ENCODE measurements at regions not wholly inside any gene's neighbourhood (a gene's known extent, or its start where the extent isn't known, plus 50 kb on each side); places are given as distances from the start of the nearest gene placed in this dataset.

GRCh38 chr18:1294229-1294628, 389.6 kb downstream of the ADCYAP1 start:
- no peak for DNase-seq
- no peaks in the 10 kb centered on the region; the same call in 1 of the 2 replicates for H3K9me3 ChIP-seq (replicated peaks; ENCODE audit: insufficient read depth, low read length)
- H3K27ac ChIP-seq (ENCODE audit: low read length): no peak overlapping the region
- H3K36me3 ChIP-seq (replicated peaks; ENCODE audit: insufficient read depth, low read length): no peaks in the 10 kb centered on the region
- H2AFZ ChIP-seq (ENCODE audit: low read length): no peak overlapping the region
- H3K4me3 ChIP-seq (ENCODE audit: low read length): no peak overlapping the region
- H3K27me3 ChIP-seq (replicated peaks; ENCODE audit: insufficient read depth, low read length): no peaks in the 10 kb centered on the region
- TF ChIP-seq EZH2phosphoT487 (IDR thresholded peaks at IDR 0.05; ENCODE audit: low read length) (no peak), CTCF (IDR thresholded peaks at IDR 0.05; ENCODE audit: low read length) (no peak), EZH2 (optimal IDR thresholded peaks at IDR 0.05; ENCODE audit: low read depth, low read length) (no peak)
- H3K4me2 ChIP-seq (ENCODE audit: low read depth, low read length): no peak overlapping the region
- H4K20me1 ChIP-seq (ENCODE audit: insufficient read depth, low read length): no peaks in the 10 kb centered on the region
- no peak overlapping the region for H3K9ac ChIP-seq (ENCODE audit: low read length)
- no peaks in the 10 kb centered on the region for H3F3A ChIP-seq (ENCODE audit: insufficient read depth, low read length)
- H3K4me1 ChIP-seq (ENCODE audit: low read length): no peaks in the 10 kb centered on the region
- H3K79me2 ChIP-seq (ENCODE audit: low read length): no peaks in the 10 kb centered on the region
- no peaks in the 10 kb centered on the region for H3K9me2 ChIP-seq (replicated peaks; ENCODE audit: insufficient read depth, low read length)

- Histone ChIP-seq H3K4me3 (ENCODE audit: low read length) (no peak overlapping the region), H3K36me3 (replicated peaks; ENCODE audit: insufficient read depth, low read length) (no peaks in the 10 kb centered on the region), H3K4me2 (ENCODE audit: low read depth, low read length) (no peak overlapping the region), H3K27ac (ENCODE audit: low read length) (no peak overlapping the region), H3K9ac (ENCODE audit: low read length) (no peak overlapping the region), H3F3A (ENCODE audit: insufficient read depth, low read length) (no peaks in the 10 kb centered on the region), H3K27me3 (replicated peaks; ENCODE audit: insufficient read depth, low read length) (no peaks in the 10 kb centered on the region), H2AFZ (ENCODE audit: low read length) (no peak overlapping the region), H4K20me1 (ENCODE audit: insufficient read depth, low read length) (no peaks in the 10 kb centered on the region), H3K9me3 (replicated peaks; ENCODE audit: insufficient read depth, low read length) (no peaks in the 10 kb centered on the region; the same call in 1 of the 2 replicates), H3K79me2 (ENCODE audit: low read length) (no peaks in the 10 kb centered on the region), H3K4me1 (ENCODE audit: low read length) (no peaks in the 10 kb centered on the region), H3K9me2 (replicated peaks; ENCODE audit: insufficient read depth, low read length) (no peaks in the 10 kb centered on the region)
- TF ChIP-seq EZH2 (optimal IDR thresholded peaks at IDR 0.05; ENCODE audit: low read depth, low read length) (no peak), EZH2phosphoT487 (IDR thresholded peaks at IDR 0.05; ENCODE audit: low read length) (no peak), CTCF (IDR thresholded peaks at IDR 0.05; ENCODE audit: low read length) (no peak)
- DNase-seq: no peak
These were observed 391.6 kb downstream of the ADCYAP1 start for GRCh38 chr18:1296237-1296636.

- Histone ChIP-seq H3F3A (ENCODE audit: insufficient read depth, low read length) (no peaks in the 10 kb centered on the region), H3K27me3 (replicated peaks; ENCODE audit: insufficient read depth, low read length) (no peaks in the 10 kb centered on the region), H3K4me3 (ENCODE audit: low read length) (no peak overlapping the region), H3K27ac (ENCODE audit: low read length) (no peak overlapping the region), H3K9me3 (replicated peaks; ENCODE audit: insufficient read depth, low read length) (no peaks in the 10 kb centered on the region), H3K4me1 (ENCODE audit: low read length) (no peaks in the 10 kb centered on the region), H2AFZ (ENCODE audit: low read length) (no peak overlapping the region), H3K4me2 (ENCODE audit: low read depth, low read length) (no peak overlapping the region), H4K20me1 (ENCODE audit: insufficient read depth, low read length) (no peaks in the 10 kb centered on the region), H3K79me2 (ENCODE audit: low read length) (no peaks in the 10 kb centered on the region), H3K36me3 (replicated peaks; ENCODE audit: insufficient read depth, low read length) (no peaks in the 10 kb centered on the region), H3K9ac (ENCODE audit: low read length) (no peak overlapping the region), H3K9me2 (replicated peaks; ENCODE audit: insufficient read depth, low read length) (no peaks in the 10 kb centered on the region)
- no peak for DNase-seq
- TF ChIP-seq CTCF (IDR thresholded peaks at IDR 0.05; ENCODE audit: low read length) (no peak), EZH2phosphoT487 (IDR thresholded peaks at IDR 0.05; ENCODE audit: low read length) (no peak), EZH2 (optimal IDR thresholded peaks at IDR 0.05; ENCODE audit: low read depth, low read length) (no peak)
These were observed 398.2 kb downstream of the ADCYAP1 start for GRCh38 chr18:1302861-1303260.
